Spleen (tissue), 11 donors: ENCODE measurements at regions not wholly inside any gene's neighbourhood (a gene's known extent, or its start where the extent isn't known, plus 50 kb on each side); places are given as distances from the start of the nearest gene placed in this dataset.

ENCODE experiments used
- DNase-seq: peaks from one replicate; pipeline ENCODE4 v3.0.0-alpha.2; 2020
- H3K27ac ChIP-seq, 8 donors: fragments of 200-600 bp; sonication (generic) in 7 of 8; 1 replicate in 4 of 8; 2 replicates in 4 of 8; pipeline versions ENCODE4 v1.5.0 to v1.8.0; 2016 to 2021; ENCODE audit warnings: inconsistent platforms in 4 of 8, mild to moderate bottlenecking in 4 of 8, moderate library complexity in 1 of 8
- H3K27me3 ChIP-seq, 7 donors: fragments of 200-600 bp; sonication (generic) in 6 of 7; replicated peaks in 1 of 7; 1 replicate in 4 of 7; 2 replicates in 3 of 7; pipeline versions ENCODE4 v1.5.0 to v1.8.0; 2016 to 2021; ENCODE audit warnings: inconsistent platforms in 3 of 7, mild to moderate bottlenecking in 1 of 7
- H3K36me3 ChIP-seq, 6 donors: fragments of 200-600 bp; sonication (generic) in 5 of 6; 1 replicate in 4 of 6; 2 replicates in 2 of 6; pipeline versions ENCODE4 v1.5.0 to v1.8.0; 2016 to 2021; ENCODE audit warnings: inconsistent platforms in 2 of 6
- H3K4me1 ChIP-seq, 6 donors: fragments of 200-600 bp; sonication (generic) in 5 of 6; 1 replicate in 3 of 6; 2 replicates in 3 of 6; pipeline versions ENCODE4 v1.5.0 to v1.8.0; 2016 to 2021; ENCODE audit warnings: inconsistent platforms in 3 of 6
- H3K4me3 ChIP-seq, 8 donors: fragments of 200-600 bp; sonication (generic) in 7 of 8; 1 replicate in 4 of 8; 2 replicates in 4 of 8; pipeline versions ENCODE4 v1.5.0 to v1.8.0; 2016 to 2021; ENCODE audit warnings: inconsistent platforms in 4 of 8, mild to moderate bottlenecking in 4 of 8, moderate library complexity in 2 of 8
- H3K9me3 ChIP-seq, 8 donors: fragments of 200-600 bp; sonication (generic) in 7 of 8; 1 replicate in 4 of 8; 2 replicates in 4 of 8; pipeline versions ENCODE4 v1.5.0 to v1.8.0; 2016 to 2021; ENCODE audit warnings: inconsistent platforms in 4 of 8
- CTCF ChIP-seq, 11 experiments: fragments of 200-600 bp in 7 of 11; fragments of 450-650 bp in 4 of 11; sonication (generic) in 4 of 11; IDR thresholded peaks in 8 of 11; conservative IDR thresholded peaks in 3 of 11; 1 replicate in 7 of 11; 2 replicates in 4 of 11; pipeline versions ENCODE4 v1.4.0 to v1.8.0; 2016 to 2021; ENCODE audit warnings: antibody characterized with exemption in 11 of 11, inconsistent platforms in 4 of 11, mild to moderate bottlenecking in 1 of 11
- POLR2A ChIP-seq, 3 donors: fragments of 450-650 bp; IDR thresholded peaks; one replicate each; pipeline ENCODE4 v1.5.1; 2017; ENCODE audit warnings: antibody characterized with exemption in 3 of 3, mild to moderate bottlenecking in 1 of 3
- POLR2AphosphoS5 ChIP-seq, 3 donors: sonication (generic); formaldehyde crosslinking; IDR thresholded peaks; one replicate each; pipeline ENCODE4 v1.5.1; 2017; ENCODE audit warnings: antibody characterized with exemption in 3 of 3
- WGBS, 5 donors: extraction: QIAGEN DNeasy Blood & Tissue Kit in 3 of 5; methylation state at CpG; one replicate each; pipeline versions ENCODE4 v1.1.5 to v1.1.7; 2013 to 2018; 5-methylcytosine and 5-hydroxymethylcytosine counted together
- intact Hi-C: fragments of 100-400 bp; cut with DNase I; formaldehyde crosslinking; loops from one replicate; pipeline ENCODE4 v1.15.0; 2023; ENCODE audit warnings: low total_unique reads
- donor health status: healthy with polysubstance abuse.
- donor health status: DM: no; HTN: no; CAD: no; lungs with moderate emphysema.
- donor health status: DM: no; HTN: no; CAD: no.
- donor health status: Bipolar disorder and iron deficiency.
- donor health status: healthy.
- donor health status: DM: no; HTN: no; CAD: no.
- donor health status: DM: yes; HTN: yes; CAD: no.

GRCh38 chr3:106006001-106006400 is 137.2 kb upstream of the CBLB start:
- WGBS, 5 donors, result 83 to 92% (median 87%) methylated on average over 5 of the region's 5 CpGs
- Histone ChIP-seq H3K9me3 (no peaks in the 10 kb centered on the region), H3K4me3 (no peak overlapping the region), H3K27ac (no peak overlapping the region), H3K27me3 (no peaks in the 10 kb centered on the region), H3K4me1 (no peaks in the 10 kb centered on the region), H3K36me3 (no peaks in the 10 kb centered on the region)
- DNase-seq, result no peak
- intact Hi-C loops, result no loop called here
- TF ChIP-seq CTCF (IDR thresholded peaks at IDR 0.05 in 8 of 11, conservative IDR thresholded peaks at IDR 0.05 in 3 of 11) (no peak), POLR2AphosphoS5 (IDR thresholded peaks at IDR 0.05) (no peak), POLR2A (IDR thresholded peaks at IDR 0.05) (no peak)

GRCh38 chr3:106006571-106006970 is 137.8 kb upstream of the CBLB start:
- Histone ChIP-seq H3K27me3 (no peaks in the 10 kb centered on the region), H3K4me3 (no peak overlapping the region), H3K27ac (no peak overlapping the region), H3K4me1 (no peaks in the 10 kb centered on the region), H3K9me3 (no peaks in the 10 kb centered on the region), H3K36me3 (no peaks in the 10 kb centered on the region)
- intact Hi-C loops, result no loop called here
- DNase-seq, result no peak
- WGBS, 5 donors, result 69 to 92% (median 80%) methylated on average over 2 of the region's 2 CpGs
- TF ChIP-seq POLR2AphosphoS5 (IDR thresholded peaks at IDR 0.05) (no peak), POLR2A (IDR thresholded peaks at IDR 0.05) (no peak), CTCF (IDR thresholded peaks at IDR 0.05 in 8 of 11, conservative IDR thresholded peaks at IDR 0.05 in 3 of 11) (no peak)

GRCh38 chr3:106007512-106007911 is 138.7 kb upstream of the CBLB start:
- intact Hi-C loops, result no loop called here
- TF ChIP-seq POLR2AphosphoS5 (IDR thresholded peaks at IDR 0.05) (no peak), CTCF (IDR thresholded peaks at IDR 0.05 in 8 of 11, conservative IDR thresholded peaks at IDR 0.05 in 3 of 11) (no peak), POLR2A (IDR thresholded peaks at IDR 0.05) (no peak)
- no peak for DNase-seq
- Histone ChIP-seq H3K9me3 (no peaks in the 10 kb centered on the region), H3K27me3 (no peaks in the 10 kb centered on the region), H3K27ac (no peak overlapping the region), H3K36me3 (no peaks in the 10 kb centered on the region), H3K4me3 (no peak overlapping the region), H3K4me1 (no peaks in the 10 kb centered on the region)
- WGBS, 5 donors, result 85 to 94% (median 91%) methylated on average over 3 of the region's 3 CpGs

GRCh38 chr3:106008766-106009165 is 140.0 kb upstream of the CBLB start:
- no peak for DNase-seq

More at GRCh38 chr3:106008766-106009165, 140.0 kb upstream of the CBLB start:
- Histone ChIP-seq H3K4me3 (no peak overlapping the region), H3K36me3 (no peaks in the 10 kb centered on the region), H3K4me1 (no peaks in the 10 kb centered on the region), H3K9me3 (no peaks in the 10 kb centered on the region), H3K27ac (no peak overlapping the region), H3K27me3 (no peaks in the 10 kb centered on the region)
- 74 to 89% (median 81%) methylated on average over 1 of the region's 1 CpG for WGBS, 5 donors
- TF ChIP-seq CTCF (IDR thresholded peaks at IDR 0.05 in 8 of 11, conservative IDR thresholded peaks at IDR 0.05 in 3 of 11), result no peak
- TF ChIP-seq POLR2AphosphoS5 (IDR thresholded peaks at IDR 0.05), result no peak
- TF ChIP-seq POLR2A (IDR thresholded peaks at IDR 0.05), result no peak
- intact Hi-C loops, result no loop called here
